A549 (cell line): ENCODE measurements at regions not wholly inside any gene's neighbourhood (a gene's known extent, or its start where the extent isn't known, plus 50 kb on each side); places are given as distances from the start of the nearest gene placed in this dataset.
A peak's percentile ranks its signal among the peaks of the same experiment; 100 is the strongest.

ENCODE experiments used
- ATAC-seq, 2 experiments: fragments of 200-7000 bp in 1 of 2; fragments of >200 bp in 1 of 2; cut with Nextera tagmentation in 1 of 2; cut with Tn5 transposase in 1 of 2; 3 replicates each; pipeline versions ENCODE4 v1.8.0 to v1.9.1; 2018 to 2020; ENCODE audit warnings: mild to moderate bottlenecking in 1 of 2, moderate library complexity in 1 of 2
- CTCF ChIA-PET: fragments of 300-600 bp; sonication (Branson Sonifier 250); formaldehyde crosslinking; extraction: SDS; loops from one replicate; lab custom pipeline; 2021; ENCODE audit warnings: antibody characterized with exemption, inconsistent platforms; lab: Yijun Ruan, JAX
- POLR2A ChIA-PET: fragments of 350-600 bp; formaldehyde crosslinking; extraction: SDS; loops from one replicate; lab custom pipeline; 2021; ENCODE audit warnings: antibody characterized with exemption, inconsistent platforms; lab: Yijun Ruan, JAX
- DNase-seq, 2 experiments: peaks; one replicate each; pipeline versions ENCODE4 v3.0.0 to v3.0.0-alpha.2; 2011 to 2016; ENCODE audit warnings: low read depth in 1 of 2, low spot score in 1 of 2
- FAIRE-seq: peaks from 2 replicates; lab custom pipeline; 2011; peaks lifted over from hg19 to GRCh38; lab: Jason Lieb, UNC
- H3K27ac ChIP-seq, 2 experiments: fragments of >200 bp; sonication (Bioruptor Twin); formaldehyde crosslinking; 3 replicates each; pipeline ENCODE4 v1.5.1; 2016 to 2017
- H3K4me1 ChIP-seq: fragments of >200 bp; sonication (Bioruptor Twin); formaldehyde crosslinking; 3 replicates; pipeline ENCODE4 v1.6.1; 2016
- H3K4me2 ChIP-seq: fragments of >200 bp; sonication (Bioruptor Twin); formaldehyde crosslinking; 3 replicates; pipeline ENCODE4 v1.6.1; 2016
- H3K4me3 ChIP-seq: fragments of >200 bp; sonication (Bioruptor Twin); formaldehyde crosslinking; 3 replicates; pipeline ENCODE4 v1.5.1; 2016
- H3K9me3 ChIP-seq: fragments of >200 bp; sonication (Bioruptor Twin); formaldehyde crosslinking; 3 replicates; pipeline ENCODE4 v1.6.1; 2016
- BHLHE40 ChIP-seq: IDR thresholded peaks from 2 replicates; pipeline ENCODE4 v1.6.1; 2012; ENCODE audit warnings: low read depth, low read length, inconsistent platforms
- CBX2 ChIP-seq: fragments of 200-600 bp; sonication (generic); IDR thresholded peaks from 2 replicates; pipeline ENCODE4 v1.6.1; 2016; ENCODE audit warnings: low read depth, mild to moderate bottlenecking, borderline replicate concordance
- EHMT2 ChIP-seq: fragments of 200-600 bp; sonication (generic); IDR thresholded peaks from 2 replicates; pipeline ENCODE4 v1.6.1; 2016; ENCODE audit warnings: antibody characterized with exemption, low read depth, mild to moderate bottlenecking, moderate library complexity
- GATA3 ChIP-seq: IDR thresholded peaks from 2 replicates; pipeline ENCODE4 v1.6.1; 2012; ENCODE audit warnings: borderline replicate concordance
- HEYL ChIP-seq: fragments of 250-450 bp; sonication (Bioruptor Pico); IDR thresholded peaks from 2 replicates; pipeline ENCODE4 v1.8.0; 2021; ENCODE audit warnings: mild to moderate bottlenecking, moderate library complexity
- HOXB13 ChIP-seq: fragments of 250-450 bp; sonication (Bioruptor Pico); IDR thresholded peaks from 2 replicates; pipeline ENCODE4 v1.5.0; 2020; ENCODE audit warnings: low read depth, mild to moderate bottlenecking, moderate library complexity
- MAFK ChIP-seq: fragments of 450-650 bp; IDR thresholded peaks from 2 replicates; pipeline ENCODE4 v1.6.1; 2014; ENCODE audit not compliant: partially characterized antibody
- MAZ ChIP-seq: fragments of 150-350 bp; IDR thresholded peaks from 2 replicates; pipeline ENCODE4 v1.6.1; 2014; ENCODE audit warnings: antibody characterized with exemption, low read depth, low read length, borderline replicate concordance
- MYC ChIP-seq: IDR thresholded peaks from 2 replicates; pipeline ENCODE4 v1.6.1; 2012; ENCODE audit warnings: mild to moderate bottlenecking, inconsistent platforms, low read length, improper control_type of control experiment, borderline replicate concordance
- NPAS2 ChIP-seq: fragments of 250-450 bp; sonication (Bioruptor Pico); IDR thresholded peaks from 2 replicates; pipeline ENCODE4 v1.8.0; 2022; ENCODE audit warnings: mild to moderate bottlenecking, moderate library complexity, borderline replicate concordance
- NR3C1 ChIP-seq: fragments of >200 bp; sonication (Bioruptor Twin); formaldehyde crosslinking; IDR thresholded peaks from 3 replicates; pipeline ENCODE4 v1.6.1; 2017
- RARB ChIP-seq: fragments of 250-450 bp; sonication (Bioruptor Pico); IDR thresholded peaks from 2 replicates; pipeline ENCODE4 v1.8.0; 2021; ENCODE audit warnings: mild to moderate bottlenecking, moderate library complexity
- RNF2 ChIP-seq: fragments of 200-600 bp; sonication (generic); IDR thresholded peaks from 2 replicates; pipeline ENCODE4 v1.6.1; 2016; ENCODE audit warnings: low read depth, mild to moderate bottlenecking, antibody characterized with exemption, moderate library complexity, borderline replicate concordance
- SMC3 ChIP-seq: fragments of >200 bp; sonication (Bioruptor Twin); formaldehyde crosslinking; IDR thresholded peaks from 3 replicates; pipeline ENCODE4 v1.6.1; 2018; ENCODE audit warnings: inconsistent platforms
- SREBF2 ChIP-seq: fragments of 450-650 bp; IDR thresholded peaks from 2 replicates; pipeline ENCODE4 v1.6.1; 2014; ENCODE audit warnings: mild to moderate bottlenecking, moderate library complexity
- TFCP2L1 ChIP-seq: fragments of 250-450 bp; sonication (Bioruptor Pico); IDR thresholded peaks from 2 replicates; pipeline ENCODE4 v1.5.0; 2021; ENCODE audit warnings: mild to moderate bottlenecking
- TP53 ChIP-seq: fragments of 250-450 bp; sonication (Bioruptor Pico); IDR thresholded peaks from 2 replicates; pipeline ENCODE4 v1.5.0; 2021; ENCODE audit warnings: mild to moderate bottlenecking, moderate library complexity
- ZFP36 ChIP-seq: fragments of 450-650 bp; IDR thresholded peaks from 2 replicates; pipeline ENCODE4 v1.6.1; 2014; ENCODE audit warnings: borderline replicate concordance; ENCODE audit not compliant: partially characterized antibody
- ZNF302 ChIP-seq: fragments of 250-450 bp; sonication (Bioruptor Pico); IDR thresholded peaks from 2 replicates; pipeline ENCODE4 v1.9.0; 2021; ENCODE audit warnings: inconsistent platforms, mild to moderate bottlenecking, moderate library complexity
- WGBS: methylation state at CpG from one replicate; pipeline ENCODE4 v1.1.6; 2017; ENCODE audit errors: missing lambda C conversion rate; 5-methylcytosine and 5-hydroxymethylcytosine counted together
- TF ChIP-seq, protein P1 (sequence below): fragments of >200 bp; sonication (Bioruptor Twin); formaldehyde crosslinking; IDR thresholded peaks from 3 replicates; pipeline ENCODE4 v1.6.1; 2016
- TF ChIP-seq, protein P2 (sequence below): fragments of 250-450 bp; sonication (Bioruptor Pico); IDR thresholded peaks from 2 replicates; pipeline ENCODE4 v1.5.0; 2020; ENCODE audit warnings: low read depth, mild to moderate bottlenecking, moderate library complexity
- TF ChIP-seq, protein P3 (sequence below): IDR thresholded peaks from 2 replicates; pipeline ENCODE4 v1.6.1; 2012
- TF ChIP-seq, protein P4 (sequence below): fragments of >200 bp; sonication (Bioruptor Twin); formaldehyde crosslinking; IDR thresholded peaks from 3 replicates; pipeline ENCODE4 v1.5.1; 2016
- TF ChIP-seq, protein P5 (sequence below): IDR thresholded peaks from 2 replicates; pipeline ENCODE4 v1.6.1; 2012
- TF ChIP-seq, protein P6 (sequence below): IDR thresholded peaks from 2 replicates; pipeline ENCODE4 v1.6.1; 2012; ENCODE audit warnings: low read depth, borderline replicate concordance

DNA sequence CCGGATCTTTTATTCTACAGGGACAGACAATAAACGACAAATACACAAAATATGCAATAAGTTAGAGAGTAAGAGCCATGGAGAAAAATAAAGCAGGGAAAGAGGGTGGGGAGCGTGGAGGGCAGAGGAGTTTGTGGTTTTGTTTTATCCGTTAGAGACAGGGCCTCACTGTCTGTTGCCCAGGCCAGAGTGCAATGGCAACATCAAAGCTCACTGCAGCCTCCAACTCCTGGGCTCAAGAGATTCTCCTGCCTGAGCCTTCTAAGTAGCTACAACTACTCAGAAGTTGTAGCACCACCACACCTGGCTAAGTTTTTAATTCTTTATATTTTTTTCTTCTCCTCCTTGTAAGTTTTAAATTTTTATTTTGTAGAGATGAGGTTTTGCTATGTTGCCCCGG, 54.5 kb upstream of the CTNNA1 start (continued):
- TF ChIP-seq CBX2, result no peak
- TF ChIP-seq, all 56 proteins: peak for 0

DNA sequence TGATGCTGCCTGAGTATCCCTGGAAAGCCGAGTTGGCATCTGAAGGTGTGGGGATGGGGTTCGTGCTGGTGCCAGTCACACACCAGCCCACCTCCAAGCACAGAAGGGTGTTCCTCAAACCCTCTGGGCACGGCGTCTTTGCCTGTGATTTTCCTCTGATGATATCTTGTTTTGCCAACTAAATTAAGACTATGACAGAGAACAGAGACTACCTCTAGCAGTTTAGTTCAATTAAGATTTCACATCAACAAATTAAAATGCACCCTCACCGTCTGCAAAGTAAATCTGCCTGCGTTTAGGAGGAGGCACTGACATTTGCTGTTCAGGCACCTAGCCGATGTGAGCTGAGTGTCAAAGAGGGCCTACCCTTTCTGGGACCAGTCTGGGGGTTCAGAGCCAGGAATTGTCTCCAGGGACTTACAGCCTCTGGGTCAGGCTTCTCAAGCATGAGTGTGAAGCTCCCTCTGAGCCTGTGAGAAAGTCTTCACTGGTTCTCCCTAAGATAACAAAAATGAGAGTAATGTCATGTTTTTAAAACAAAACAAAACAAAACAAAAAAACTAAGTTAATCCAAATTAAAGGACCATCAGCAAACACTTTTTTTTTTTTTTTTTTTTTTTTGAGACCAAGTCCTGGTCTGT, 55.4 kb upstream of the CTNNA1 start:
- POLR2A ChIA-PET, result no interaction called here
- Histone ChIP-seq H3K27ac (no peak overlapping the region), H3K9me3 (no peaks in the 10 kb centered on the region), H3K4me1 (no peaks in the 10 kb centered on the region; the same call in 2 of the 3 replicates), H3K4me3 (no peak overlapping the region), H3K4me2 (no peak overlapping the region)
- ATAC-seq, result no peak
- no peak for FAIRE-seq
- TF ChIP-seq, protein P1, sequence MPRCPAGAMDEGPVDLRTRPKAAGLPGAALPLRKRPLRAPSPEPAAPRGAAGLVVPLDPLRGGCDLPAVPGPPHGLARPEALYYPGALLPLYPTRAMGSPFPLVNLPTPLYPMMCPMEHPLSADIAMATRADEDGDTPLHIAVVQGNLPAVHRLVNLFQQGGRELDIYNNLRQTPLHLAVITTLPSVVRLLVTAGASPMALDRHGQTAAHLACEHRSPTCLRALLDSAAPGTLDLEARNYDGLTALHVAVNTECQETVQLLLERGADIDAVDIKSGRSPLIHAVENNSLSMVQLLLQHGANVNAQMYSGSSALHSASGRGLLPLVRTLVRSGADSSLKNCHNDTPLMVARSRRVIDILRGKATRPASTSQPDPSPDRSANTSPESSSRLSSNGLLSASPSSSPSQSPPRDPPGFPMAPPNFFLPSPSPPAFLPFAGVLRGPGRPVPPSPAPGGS, result no peak
- TF ChIP-seq SMC3, result no peak
- TF ChIP-seq, protein P2, sequence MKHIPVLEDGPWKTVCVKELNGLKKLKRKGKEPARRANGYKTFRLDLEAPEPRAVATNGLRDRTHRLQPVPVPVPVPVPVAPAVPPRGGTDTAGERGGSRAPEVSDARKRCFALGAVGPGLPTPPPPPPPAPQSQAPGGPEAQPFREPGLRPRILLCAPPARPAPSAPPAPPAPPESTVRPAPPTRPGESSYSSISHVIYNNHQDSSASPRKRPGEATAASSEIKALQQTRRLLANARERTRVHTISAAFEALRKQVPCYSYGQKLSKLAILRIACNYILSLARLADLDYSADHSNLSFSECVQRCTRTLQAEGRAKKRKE (CRISPR knock-in tag), result no peak
- TF ChIP-seq HOXB13 (CRISPR knock-in tag), result no peak
- TF ChIP-seq EHMT2, result no peak
- no peak for TF ChIP-seq ZNF302 (CRISPR knock-in tag)
- TF ChIP-seq, protein P3, sequence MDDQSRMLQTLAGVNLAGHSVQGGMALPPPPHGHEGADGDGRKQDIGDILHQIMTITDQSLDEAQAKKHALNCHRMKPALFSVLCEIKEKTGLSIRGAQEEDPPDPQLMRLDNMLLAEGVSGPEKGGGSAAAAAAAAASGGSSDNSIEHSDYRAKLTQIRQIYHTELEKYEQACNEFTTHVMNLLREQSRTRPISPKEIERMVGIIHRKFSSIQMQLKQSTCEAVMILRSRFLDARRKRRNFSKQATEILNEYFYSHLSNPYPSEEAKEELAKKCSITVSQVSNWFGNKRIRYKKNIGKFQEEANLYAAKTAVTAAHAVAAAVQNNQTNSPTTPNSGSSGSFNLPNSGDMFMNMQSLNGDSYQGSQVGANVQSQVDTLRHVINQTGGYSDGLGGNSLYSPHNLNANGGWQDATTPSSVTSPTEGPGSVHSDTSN, result no peak
- no peak for TF ChIP-seq MYC
- no peak for TF ChIP-seq BHLHE40
- no peak for TF ChIP-seq RNF2
- no peak for TF ChIP-seq MAZ
- TF ChIP-seq, protein P4, sequence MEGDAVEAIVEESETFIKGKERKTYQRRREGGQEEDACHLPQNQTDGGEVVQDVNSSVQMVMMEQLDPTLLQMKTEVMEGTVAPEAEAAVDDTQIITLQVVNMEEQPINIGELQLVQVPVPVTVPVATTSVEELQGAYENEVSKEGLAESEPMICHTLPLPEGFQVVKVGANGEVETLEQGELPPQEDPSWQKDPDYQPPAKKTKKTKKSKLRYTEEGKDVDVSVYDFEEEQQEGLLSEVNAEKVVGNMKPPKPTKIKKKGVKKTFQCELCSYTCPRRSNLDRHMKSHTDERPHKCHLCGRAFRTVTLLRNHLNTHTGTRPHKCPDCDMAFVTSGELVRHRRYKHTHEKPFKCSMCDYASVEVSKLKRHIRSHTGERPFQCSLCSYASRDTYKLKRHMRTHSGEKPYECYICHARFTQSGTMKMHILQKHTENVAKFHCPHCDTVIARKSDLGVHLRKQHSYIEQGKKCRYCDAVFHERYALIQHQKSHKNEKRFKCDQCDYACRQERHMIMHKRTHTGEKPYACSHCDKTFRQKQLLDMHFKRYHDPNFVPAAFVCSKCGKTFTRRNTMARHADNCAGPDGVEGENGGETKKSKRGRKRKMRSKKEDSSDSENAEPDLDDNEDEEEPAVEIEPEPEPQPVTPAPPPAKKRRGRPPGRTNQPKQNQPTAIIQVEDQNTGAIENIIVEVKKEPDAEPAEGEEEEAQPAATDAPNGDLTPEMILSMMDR, result no peak
- no peak for TF ChIP-seq ZFP36
- TF ChIP-seq HEYL (CRISPR knock-in tag), result no peak
- 77% methylated on average over 7 of the region's 7 CpGs for WGBS
- CTCF ChIA-PET, result no interaction called here
- DNase-seq, result no peak

DNA sequence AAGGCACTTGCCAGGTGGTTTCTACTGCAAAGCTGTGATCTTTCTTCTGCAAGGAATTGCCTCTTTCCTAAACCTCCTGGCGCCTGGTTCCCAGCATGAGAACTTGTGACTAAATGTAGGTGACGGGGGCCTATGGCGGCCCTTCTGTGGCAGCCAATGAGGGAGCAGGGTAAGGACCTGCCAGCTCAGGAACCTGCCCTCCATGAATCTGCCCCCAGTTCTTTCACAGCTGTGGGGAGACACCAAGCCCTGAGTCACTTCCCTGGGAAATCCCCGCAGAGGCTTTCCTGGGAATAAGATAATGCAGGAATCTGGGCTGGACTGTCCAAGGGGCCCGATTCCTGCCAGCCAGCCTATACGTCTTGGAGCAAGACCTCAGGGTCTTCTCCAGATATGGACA, 56.7 kb upstream of the CTNNA1 start:
- Histone ChIP-seq H3K4me3 (no peak overlapping the region), H3K27ac (no peak overlapping the region), H3K4me2 (no peak overlapping the region), H3K4me1 (no peaks in the 10 kb centered on the region), H3K9me3 (no peaks in the 10 kb centered on the region)
- ATAC-seq (peak in 1 of 2 experiments; percentile 31; a peak in 1 of 6 replicates), FAIRE-seq (no peak), DNase-seq (no peak)
- WGBS, result 79% methylated on average over 6 of the region's 6 CpGs
- TF ChIP-seq TFCP2L1 (CRISPR knock-in tag) (no peak), RARB (CRISPR knock-in tag) (no peak), NPAS2 (CRISPR knock-in tag) (no peak), TP53 (CRISPR knock-in tag) (no peak), MYC (no peak), SREBF2 (no peak), MAZ (no peak), MAFK (no peak), NR3C1 (no peak), GATA3 (no peak)
- TF ChIP-seq, protein P5, sequence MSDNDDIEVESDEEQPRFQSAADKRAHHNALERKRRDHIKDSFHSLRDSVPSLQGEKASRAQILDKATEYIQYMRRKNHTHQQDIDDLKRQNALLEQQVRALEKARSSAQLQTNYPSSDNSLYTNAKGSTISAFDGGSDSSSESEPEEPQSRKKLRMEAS, result no peak
- TF ChIP-seq, protein P3, result no peak
- TF ChIP-seq, protein P4, result no peak
- TF ChIP-seq, protein P6, sequence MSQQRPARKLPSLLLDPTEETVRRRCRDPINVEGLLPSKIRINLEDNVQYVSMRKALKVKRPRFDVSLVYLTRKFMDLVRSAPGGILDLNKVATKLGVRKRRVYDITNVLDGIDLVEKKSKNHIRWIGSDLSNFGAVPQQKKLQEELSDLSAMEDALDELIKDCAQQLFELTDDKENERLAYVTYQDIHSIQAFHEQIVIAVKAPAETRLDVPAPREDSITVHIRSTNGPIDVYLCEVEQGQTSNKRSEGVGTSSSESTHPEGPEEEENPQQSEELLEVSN, result no peak
- CTCF ChIA-PET, result interaction anchor here (0.6 to 0.7 kb wide), 2 partner anchors 9 to 23 kb away, joined by 3 to 4 read pairs; no protein-coding TSS in a partner anchor
- POLR2A ChIA-PET, result no interaction called here
